Kidney (tissue), 13 donors: ENCODE measurements at regions not wholly inside any gene's neighbourhood (a gene's known extent, or its start where the extent isn't known, plus 50 kb on each side); places are given as distances from the start of the nearest gene placed in this dataset.
A peak's percentile ranks its signal among the peaks of the same experiment; 100 is the strongest.
"Not testable (repeated sequence)": the region's sequence is repeated elsewhere in the genome, so short reads cannot be mapped to it uniquely, and the experiment has no call there.

Source experiments
- DNase-seq, 5 donors: peaks; one replicate each; pipeline ENCODE4 v3.0.0-alpha.2; 2013 to 2020
- FAIRE-seq: peaks from 2 replicates; lab custom pipeline; 2012; peaks lifted over from hg19 to GRCh38; lab: Jason Lieb, UNC
- H3K27ac ChIP-seq, 2 donors: one replicate each; pipeline ENCODE4 v1.7.0; 2013; ENCODE audit warnings: low read depth in 2 of 2, low read length in 2 of 2, inconsistent platforms in 1 of 2
- H3K27me3 ChIP-seq: one replicate; pipeline ENCODE4 v1.7.1; 2013; ENCODE audit warnings: low read length, inconsistent platforms; ENCODE audit not compliant: control insufficient read depth, insufficient read depth
- H3K36me3 ChIP-seq, 3 donors: one replicate each; pipeline versions ENCODE4 v1.7.0 to v1.7.1; 2013; ENCODE audit warnings: low read length in 3 of 3, control low read depth in 1 of 3, inconsistent platforms in 1 of 3; ENCODE audit not compliant: insufficient read depth in 3 of 3, control insufficient read depth in 2 of 3
- H3K4me1 ChIP-seq, 3 donors: one replicate each; pipeline versions ENCODE4 v1.7.0 to v1.7.1; 2013; ENCODE audit warnings: low read length in 3 of 3, inconsistent platforms in 1 of 3, low read depth in 1 of 3; ENCODE audit not compliant: control insufficient read depth in 2 of 3, insufficient read depth in 2 of 3
- H3K4me3 ChIP-seq, 3 donors: one replicate each; pipeline versions ENCODE4 v1.7.0 to v1.8.1; 2013; ENCODE audit warnings: low read length in 3 of 3, control low read depth in 1 of 3, inconsistent platforms in 1 of 3
- H3K9ac ChIP-seq, 3 donors: one replicate each; pipeline versions ENCODE4 v1.7.0 to v1.7.1; 2013; ENCODE audit warnings: low read length in 3 of 3, control low read depth in 1 of 3, inconsistent platforms in 1 of 3
- H3K9me3 ChIP-seq, 3 donors: one replicate each; pipeline versions ENCODE4 v1.7.0 to v1.7.1; 2013; ENCODE audit warnings: low read length in 3 of 3, control low read depth in 1 of 3, inconsistent platforms in 1 of 3; ENCODE audit not compliant: control insufficient read depth in 2 of 3, insufficient read depth in 1 of 3
- intact Hi-C: fragments of 100-400 bp; cut with DNase I; formaldehyde crosslinking; loops from one replicate; pipeline ENCODE4 v1.11.1; 2022
- TF ChIP-seq, protein P1 (sequence below): IDR thresholded peaks from 3 replicates; pipeline ENCODE4 v1.5.1; 2012; ENCODE audit warnings: mild to moderate bottlenecking, moderate library complexity, borderline replicate concordance; ENCODE audit not compliant: insufficient read depth; ENCODE audit errors: extremely low read depth
- donor health status: control.
- donor health status: control.
- donor health status: control.
- donor health status: control.
- donor health status: control.
- donor health status: DM: yes; HTN: yes; CAD: no.
- donor health status: Normal renal cell carcinoma (clear cell type).

DNA sequence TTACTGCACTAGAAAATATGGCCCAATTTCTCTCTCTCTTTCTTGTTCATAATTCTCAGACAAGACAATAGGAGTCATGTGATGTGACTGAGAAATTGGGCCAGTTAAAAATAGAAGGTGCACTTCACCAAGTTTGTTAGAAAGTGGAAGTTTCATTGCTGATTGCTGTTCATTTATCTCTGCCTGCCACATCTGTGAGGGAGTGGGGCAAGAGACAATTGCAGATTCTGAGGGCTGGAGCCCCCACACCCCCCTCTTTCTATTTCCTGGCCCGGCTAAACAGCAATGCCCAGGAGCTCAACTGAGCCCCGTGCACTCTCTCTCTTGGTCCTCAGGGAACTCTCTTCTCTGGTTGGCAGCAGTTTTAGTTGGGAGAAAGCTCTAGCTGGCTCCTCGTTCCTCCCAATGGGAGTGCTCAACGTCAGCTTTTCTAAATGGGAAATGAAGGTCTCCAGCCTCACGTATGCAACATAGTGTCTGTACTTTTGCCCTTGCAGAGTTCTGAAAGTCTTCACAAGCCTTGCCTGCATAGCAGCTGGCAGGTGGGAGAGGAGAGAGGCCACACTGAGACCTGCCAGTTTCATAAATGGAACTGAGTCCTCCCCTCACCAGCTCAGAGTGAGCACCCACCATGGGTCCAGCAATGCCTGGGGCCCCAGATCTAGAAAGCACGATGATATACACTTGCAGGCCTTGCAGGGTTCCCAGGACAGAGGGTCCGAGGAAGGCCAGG, 115.7 kb downstream of the MYCN start:
- DNase-seq (peak in 1 of 5 donors; percentile 27), FAIRE-seq (no peak)
- no peak overlapping the region for H3K9ac ChIP-seq
- H3K27ac ChIP-seq: no peak overlapping the region
- no peaks in the 10 kb centered on the region for H3K9me3 ChIP-seq
- no peaks in the 10 kb centered on the region for H3K27me3 ChIP-seq
- H3K4me3 ChIP-seq: no peak overlapping the region
- H3K36me3 ChIP-seq: no peaks in the 10 kb centered on the region
- H3K4me1 ChIP-seq: no peaks in the 10 kb centered on the region
- intact Hi-C loops: no loop called here
- TF ChIP-seq, protein P1, sequence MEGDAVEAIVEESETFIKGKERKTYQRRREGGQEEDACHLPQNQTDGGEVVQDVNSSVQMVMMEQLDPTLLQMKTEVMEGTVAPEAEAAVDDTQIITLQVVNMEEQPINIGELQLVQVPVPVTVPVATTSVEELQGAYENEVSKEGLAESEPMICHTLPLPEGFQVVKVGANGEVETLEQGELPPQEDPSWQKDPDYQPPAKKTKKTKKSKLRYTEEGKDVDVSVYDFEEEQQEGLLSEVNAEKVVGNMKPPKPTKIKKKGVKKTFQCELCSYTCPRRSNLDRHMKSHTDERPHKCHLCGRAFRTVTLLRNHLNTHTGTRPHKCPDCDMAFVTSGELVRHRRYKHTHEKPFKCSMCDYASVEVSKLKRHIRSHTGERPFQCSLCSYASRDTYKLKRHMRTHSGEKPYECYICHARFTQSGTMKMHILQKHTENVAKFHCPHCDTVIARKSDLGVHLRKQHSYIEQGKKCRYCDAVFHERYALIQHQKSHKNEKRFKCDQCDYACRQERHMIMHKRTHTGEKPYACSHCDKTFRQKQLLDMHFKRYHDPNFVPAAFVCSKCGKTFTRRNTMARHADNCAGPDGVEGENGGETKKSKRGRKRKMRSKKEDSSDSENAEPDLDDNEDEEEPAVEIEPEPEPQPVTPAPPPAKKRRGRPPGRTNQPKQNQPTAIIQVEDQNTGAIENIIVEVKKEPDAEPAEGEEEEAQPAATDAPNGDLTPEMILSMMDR: no peak

DNA sequence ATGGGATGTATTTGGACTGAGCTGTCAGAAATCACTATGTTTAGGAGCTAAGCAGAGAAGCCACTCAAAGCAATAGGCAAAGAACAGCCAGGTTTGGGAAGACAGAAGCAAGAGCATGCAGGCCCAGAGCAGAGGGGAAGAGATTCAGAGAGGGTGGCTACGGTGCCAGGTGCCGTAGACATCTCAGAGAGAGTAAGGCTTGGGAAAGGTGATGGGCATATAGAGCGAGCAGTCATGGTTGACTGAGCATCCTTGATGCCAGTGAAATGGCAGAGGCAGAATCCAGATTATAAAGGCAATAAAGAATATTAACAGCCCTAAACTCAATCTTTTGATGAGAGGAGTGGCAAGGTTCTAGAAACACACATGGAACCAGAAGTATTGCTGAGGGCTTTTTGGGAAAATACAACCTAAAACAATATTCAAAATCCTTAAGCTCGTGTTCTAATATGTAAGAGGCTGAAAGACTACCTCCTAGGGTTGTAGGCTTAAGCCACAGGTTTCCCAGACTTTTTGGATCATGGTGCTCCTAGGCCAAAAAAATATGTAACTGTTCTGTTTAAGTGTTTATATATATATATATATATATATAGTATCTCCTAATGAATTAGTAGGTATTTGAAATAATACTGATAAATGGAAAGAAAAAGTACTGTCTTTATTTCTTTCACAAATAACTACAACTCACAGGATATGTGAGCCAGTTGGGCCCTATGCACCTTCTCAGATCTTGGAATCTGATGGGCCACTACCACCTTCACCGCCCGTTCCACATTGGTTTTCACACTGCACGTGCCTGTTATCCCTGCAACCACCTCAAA, 113.3 kb downstream of the MYCN start:
- no peaks in the 10 kb centered on the region for H3K4me1 ChIP-seq
- H3K27ac ChIP-seq: no peak overlapping the region
- H3K9me3 ChIP-seq: no peaks in the 10 kb centered on the region
- H3K9ac ChIP-seq: no peak overlapping the region
- no peaks in the 10 kb centered on the region for H3K27me3 ChIP-seq
- FAIRE-seq (no peak), DNase-seq (no peak)
- TF ChIP-seq, protein P1: no peak
- H3K36me3 ChIP-seq: no peaks in the 10 kb centered on the region
- H3K4me3 ChIP-seq: no peak overlapping the region
- intact Hi-C loops: no loop called here

DNA sequence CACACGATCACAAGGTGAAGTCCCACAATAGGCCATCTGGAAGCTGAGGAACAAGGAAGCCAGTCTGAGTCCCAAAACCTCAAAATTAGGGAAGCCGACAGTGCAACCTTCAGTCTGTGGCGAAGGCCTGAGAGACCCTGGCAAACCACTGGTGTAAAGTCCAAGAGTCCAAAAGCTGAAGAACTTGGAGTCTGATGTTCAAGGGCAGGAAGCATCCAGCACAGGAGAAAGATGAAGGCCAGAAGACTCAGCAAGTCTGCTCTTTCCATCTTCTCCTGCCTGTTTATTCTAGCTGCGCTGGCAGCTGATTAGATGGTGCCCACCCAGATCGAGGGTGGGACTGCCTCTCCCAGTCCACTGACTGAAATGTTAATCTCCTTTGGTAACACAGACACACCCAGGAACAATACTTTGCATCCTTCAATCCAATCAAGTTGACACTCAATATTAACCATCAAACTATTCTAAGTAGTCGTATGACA, 112.3 kb downstream of the MYCN start:
- intact Hi-C loops, FAIRE-seq: not testable (repeated sequence)

More for the DNA sequence above, 112.3 kb downstream of the MYCN start:
- H3K27ac ChIP-seq, H3K9ac ChIP-seq, H3K4me3 ChIP-seq, DNase-seq, H3K9me3 ChIP-seq, H3K36me3 ChIP-seq, H3K4me1 ChIP-seq, H3K27me3 ChIP-seq: not testable (repeated sequence)
